Left lung (tissue), 2 donors: ENCODE measurements at regions not wholly inside any gene's neighbourhood (a gene's known extent, or its start where the extent isn't known, plus 50 kb on each side); places are given as distances from the start of the nearest gene placed in this dataset.

Experiments used
- microRNA-seq, 2 donors: library from miRNA; unstranded; fragments of <30 nt; microRNA quantifications; one replicate each; pipeline ENCODE4, GENCODE V29; 2019
- donor health status: DM: no; HTN: yes; CAD: no.
- donor health status: DM: no; HTN: no; CAD: no.

Small RNA genes lying in the stretch of these regions (microRNA-seq; reads per million reads assigned to microRNA genes)
- 1.0 to 2.5 reads per million in 2 donors for gene MIR6087
